ENCODE measurements at regions not wholly inside any gene's neighbourhood (a gene's known extent, or its start where the extent isn't known, plus 50 kb on each side); places are given as distances from the start of the nearest gene placed in this dataset.
"Not testable (repeated sequence)": the region's sequence is repeated elsewhere in the genome, so short reads cannot be mapped to it uniquely, and the experiment has no call there.

- Histone ChIP-seq H3K27ac (replicated peaks) (no peak overlapping the region), H3K27me3 (ENCODE audit: insufficient read depth, poor library complexity, severe bottlenecking) (no peaks in the 10 kb centered on the region), H3K4me3 (replicated peaks; ENCODE audit: insufficient read depth, low read length) (no peak overlapping the region)
- DNase-seq (ENCODE audit: low read depth in 1 of 2, low spot score in 1 of 2): no peak
- no peak for TF ChIP-seq POLR2AphosphoS5 (IDR thresholded peaks at IDR 0.05; ENCODE audit: low read depth)
- TF ChIP-seq CTCF (IDR thresholded peaks at IDR 0.05; ENCODE audit: insufficient read depth, low read length): no peak
- TF ChIP-seq GABPA (IDR thresholded peaks at IDR 0.05; ENCODE audit: low read depth): no peak
- no peak for TF ChIP-seq SPI1 (IDR thresholded peaks at IDR 0.05; ENCODE audit: borderline replicate concordance, low read depth)
- TF ChIP-seq REST (IDR thresholded peaks at IDR 0.05; ENCODE audit: insufficient replicate concordance, low read depth): no peak
Measured at GRCh38 chr1:69088571-69088970, 479.2 kb upstream of the LRRC7 start.

GRCh38 chr1:69090170-69090569 lies 477.6 kb upstream of the LRRC7 start:
- no peaks in the 10 kb centered on the region for H3K27me3 ChIP-seq (ENCODE audit: insufficient read depth, poor library complexity, severe bottlenecking)
- TF ChIP-seq SPI1 (IDR thresholded peaks at IDR 0.05; ENCODE audit: borderline replicate concordance, low read depth) (no peak), CTCF (IDR thresholded peaks at IDR 0.05; ENCODE audit: insufficient read depth, low read length) (no peak), POLR2AphosphoS5 (IDR thresholded peaks at IDR 0.05; ENCODE audit: low read depth) (no peak), REST (IDR thresholded peaks at IDR 0.05; ENCODE audit: insufficient replicate concordance, low read depth) (no peak), GABPA (IDR thresholded peaks at IDR 0.05; ENCODE audit: low read depth) (no peak)
- DNase-seq (ENCODE audit: low read depth in 1 of 2, low spot score in 1 of 2): no peak
- no peak overlapping the region for H3K27ac ChIP-seq (replicated peaks)
- H3K4me3 ChIP-seq (replicated peaks; ENCODE audit: insufficient read depth, low read length): no peak overlapping the region

- Histone ChIP-seq H3K27ac (replicated peaks) (no peak overlapping the region), H3K4me3 (replicated peaks; ENCODE audit: insufficient read depth, low read length) (no peak overlapping the region), H3K27me3 (ENCODE audit: insufficient read depth, poor library complexity, severe bottlenecking) (no peaks in the 10 kb centered on the region)
- no peak for TF ChIP-seq POLR2AphosphoS5 (IDR thresholded peaks at IDR 0.05; ENCODE audit: low read depth)
- TF ChIP-seq GABPA (IDR thresholded peaks at IDR 0.05; ENCODE audit: low read depth): no peak
- TF ChIP-seq CTCF (IDR thresholded peaks at IDR 0.05; ENCODE audit: insufficient read depth, low read length): no peak
- TF ChIP-seq REST (IDR thresholded peaks at IDR 0.05; ENCODE audit: insufficient replicate concordance, low read depth): no peak
- TF ChIP-seq SPI1 (IDR thresholded peaks at IDR 0.05; ENCODE audit: borderline replicate concordance, low read depth): no peak
- no peak for DNase-seq (ENCODE audit: low read depth in 1 of 2, low spot score in 1 of 2)
Measured at GRCh38 chr1:69090752-69091151, 477.0 kb upstream of the LRRC7 start.

GRCh38 chr1:69102058-69102457 lies 465.7 kb upstream of the LRRC7 start:
- H3K27me3 ChIP-seq (ENCODE audit: insufficient read depth, poor library complexity, severe bottlenecking); H3K27ac ChIP-seq (replicated peaks); H3K4me3 ChIP-seq (replicated peaks; ENCODE audit: insufficient read depth, low read length); DNase-seq (ENCODE audit: low read depth in 1 of 2, low spot score in 1 of 2): not testable (repeated sequence)

Data from HL-60 (cell line).